Activated CD4-positive, alpha-beta T cell treated with anti-CD3 and anti-CD28 coated beads, Interleukin-2, amount 50 U/mL, for 1 hour (primary cell): ENCODE measurements at regions not wholly inside any gene's neighbourhood (a gene's known extent, or its start where the extent isn't known, plus 50 kb on each side); places are given as distances from the start of the nearest gene placed in this dataset.

ENCODE experiments used
- DNase-seq: peaks from one replicate; pipeline ENCODE4 v3.0.0-alpha.2; 2020

DNA sequence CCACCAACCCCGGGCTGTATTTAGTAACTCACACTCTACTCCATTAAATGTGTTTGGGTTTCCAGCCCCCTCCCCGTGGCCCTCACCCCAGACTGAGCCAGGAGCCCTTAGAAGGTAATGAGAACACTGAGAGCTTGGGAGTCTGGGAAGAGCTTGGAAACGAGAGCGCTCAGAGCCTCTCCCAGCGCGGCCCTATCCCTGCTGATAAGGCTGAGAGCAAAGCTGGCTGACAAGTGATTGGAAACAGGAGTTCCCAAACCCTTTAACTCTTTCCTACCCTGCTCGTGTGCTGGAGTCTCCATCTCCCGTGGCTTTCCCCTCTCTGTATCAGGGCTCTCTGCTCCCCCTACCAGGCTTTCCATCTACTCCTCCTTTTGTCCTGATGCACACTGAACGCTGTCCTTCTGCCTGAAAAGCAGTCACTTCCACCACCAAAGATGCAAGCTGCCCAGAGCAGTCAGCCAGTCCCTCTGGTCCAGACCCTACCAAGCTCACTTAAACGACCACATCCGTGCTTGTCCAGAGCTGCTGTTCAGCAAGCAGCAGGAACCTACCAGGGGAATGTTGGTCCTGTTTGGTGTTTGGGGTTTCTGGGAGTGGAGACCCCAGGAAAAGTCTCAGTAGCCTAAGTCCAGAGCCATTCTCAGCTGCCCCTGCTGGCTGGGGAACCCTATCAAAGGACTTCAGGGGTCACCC lies 100.0 kb upstream of the PKDCC start:
- DNase-seq = no peak

DNA sequence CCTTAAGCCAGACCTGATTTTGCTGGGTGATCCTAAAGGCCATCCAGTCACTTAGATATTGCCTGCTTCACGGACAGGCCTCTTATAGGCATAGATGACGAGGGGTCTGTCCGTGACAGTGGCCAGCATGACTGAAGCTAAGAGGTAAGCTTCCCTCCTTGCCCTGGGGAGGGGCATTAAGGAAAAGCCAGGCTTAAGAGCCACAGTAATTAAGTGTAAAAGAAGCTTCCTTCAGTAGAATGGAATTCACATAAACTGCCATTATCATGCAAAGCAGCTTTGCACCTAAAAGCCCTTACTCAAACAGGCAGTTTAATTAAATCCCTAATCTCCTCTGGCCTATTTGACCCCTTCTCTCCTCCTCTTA lies 99.4 kb upstream of the PKDCC start:
- DNase-seq = no peak

DNA sequence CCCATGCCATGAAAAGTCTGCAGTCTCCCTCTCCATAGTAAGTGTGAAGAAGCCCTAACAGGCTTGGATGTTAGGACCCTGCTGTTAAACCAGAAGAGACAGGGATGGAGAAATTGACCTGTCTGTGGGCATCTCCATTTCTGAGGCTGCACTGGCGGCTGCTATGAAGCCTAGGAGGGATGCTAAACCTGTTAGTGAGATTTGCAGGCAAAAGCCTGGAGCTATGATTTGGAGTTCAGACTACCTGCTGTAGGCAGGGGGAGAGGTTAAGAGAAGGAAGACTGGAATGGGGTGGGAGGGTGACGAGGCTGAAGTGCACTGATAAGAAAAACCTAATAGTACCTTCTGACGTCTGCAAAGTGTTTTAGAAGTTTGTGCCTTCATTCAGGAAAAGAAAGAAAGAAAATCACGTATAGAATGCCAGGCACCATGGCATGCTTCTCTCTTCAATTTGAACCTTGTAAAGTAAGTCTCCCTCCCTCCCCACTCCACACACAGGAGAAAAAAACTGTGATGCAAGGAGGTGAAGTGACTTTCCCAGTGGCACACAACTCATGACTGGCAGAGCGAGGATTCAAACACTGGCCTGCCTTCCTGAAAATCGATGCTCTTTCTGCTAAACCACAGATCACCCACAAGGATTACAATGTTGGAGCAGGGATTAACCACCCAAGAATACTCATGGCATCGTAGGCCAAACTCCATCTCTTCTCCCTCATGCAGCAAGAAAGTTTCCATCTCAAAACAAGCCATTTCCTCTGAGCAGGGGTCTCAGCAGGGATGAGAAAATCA lies 98.5 kb upstream of the PKDCC start:
- no peak for DNase-seq

DNA sequence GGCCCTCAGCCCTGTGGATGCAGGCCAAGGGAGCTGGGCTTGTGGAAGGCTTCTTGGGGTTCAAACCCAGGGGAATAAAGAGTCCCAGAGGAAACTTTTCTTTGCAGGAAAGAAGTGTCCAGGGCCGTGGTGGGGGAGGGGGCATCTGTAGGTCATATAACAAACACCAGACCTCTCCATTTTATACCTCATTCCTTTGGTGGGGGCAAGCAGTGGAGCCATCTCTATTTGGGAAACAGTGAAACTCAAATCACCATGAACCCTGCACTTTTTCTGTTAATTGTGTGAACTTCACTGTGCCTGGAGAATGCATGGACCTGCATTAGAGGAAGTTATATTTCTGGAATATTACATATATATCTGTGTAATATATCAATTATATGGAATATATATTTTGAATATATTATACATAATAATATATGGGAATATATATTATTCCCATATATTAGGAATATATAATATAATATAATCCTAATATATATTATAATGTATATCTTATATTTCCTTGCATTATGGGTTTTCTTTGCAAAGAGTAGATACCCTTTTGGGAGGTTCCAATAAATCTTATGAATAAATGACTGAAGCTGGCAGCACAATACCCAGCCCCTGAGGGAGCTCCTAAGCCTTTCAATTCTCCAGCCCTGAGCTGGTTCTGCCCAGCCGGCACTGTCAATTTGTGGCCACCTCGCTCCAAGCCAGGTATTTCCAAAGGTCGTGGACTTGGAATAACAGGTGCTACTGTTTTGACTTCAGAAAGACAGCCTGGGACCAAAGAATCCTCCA lies 97.7 kb upstream of the PKDCC start:
- no peak for DNase-seq

DNA sequence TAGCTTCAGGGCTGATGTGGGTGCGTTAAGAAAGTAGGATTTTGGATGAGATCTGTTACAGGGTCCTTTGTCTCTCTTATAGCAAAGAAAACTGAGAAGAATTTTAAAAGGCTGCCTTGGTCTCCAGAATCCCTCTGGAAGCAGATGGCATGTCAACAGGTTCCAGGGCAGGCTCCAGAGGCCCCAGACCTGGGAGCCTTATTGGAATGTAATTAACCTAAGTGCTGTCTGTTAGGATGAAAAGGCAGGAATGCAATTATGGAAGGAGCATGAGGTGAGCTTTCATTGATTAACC lies 97.2 kb upstream of the PKDCC start:
- DNase-seq = no peak

DNA sequence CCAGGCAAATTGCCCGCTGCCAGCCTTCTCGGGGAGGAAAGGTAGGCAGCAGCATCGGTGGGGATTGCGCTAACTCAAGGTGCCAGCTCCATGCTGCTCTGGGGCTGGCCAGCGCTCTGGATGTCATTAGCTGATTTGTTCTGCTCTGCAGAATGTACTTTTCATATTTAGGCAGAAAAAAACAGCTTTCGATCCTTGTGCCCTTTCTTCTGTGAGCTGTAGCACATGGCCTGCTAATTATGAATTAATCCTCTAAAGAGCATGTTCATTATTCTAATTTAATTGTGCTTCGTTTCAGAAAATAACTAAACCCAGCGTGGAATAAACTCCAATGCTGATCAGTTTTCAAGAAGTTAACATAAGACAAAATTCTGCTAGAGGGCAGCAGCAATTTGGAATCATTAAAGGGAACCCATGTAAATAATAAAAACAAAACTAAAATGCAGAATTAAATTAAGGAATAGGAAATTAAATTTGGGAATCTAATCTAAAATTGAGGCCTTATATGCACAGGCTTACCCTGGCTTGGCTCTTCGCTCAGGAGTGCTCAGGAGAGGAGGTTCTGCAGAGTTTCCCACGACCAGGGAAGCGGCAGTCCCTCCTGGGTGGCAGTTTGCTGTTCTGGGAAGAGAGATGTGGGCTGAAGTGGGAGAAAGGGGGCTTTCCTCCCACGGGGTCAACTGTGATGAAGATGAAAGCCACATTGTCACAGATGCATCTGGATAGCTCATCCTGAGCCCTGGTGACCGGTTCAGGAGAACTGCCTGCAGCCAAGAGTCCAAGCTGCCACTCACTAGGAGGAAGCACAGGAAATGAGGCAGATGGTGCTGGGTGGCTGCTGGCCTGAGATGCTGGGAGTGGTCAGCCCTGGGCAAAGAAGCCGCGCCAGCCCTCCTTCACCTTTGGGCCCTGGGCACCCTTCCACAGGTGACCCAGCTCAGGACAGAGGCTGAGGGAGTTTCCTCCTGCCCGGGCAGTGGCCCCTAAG lies 93.2 kb upstream of the PKDCC start:
- DNase-seq = no peak

DNA sequence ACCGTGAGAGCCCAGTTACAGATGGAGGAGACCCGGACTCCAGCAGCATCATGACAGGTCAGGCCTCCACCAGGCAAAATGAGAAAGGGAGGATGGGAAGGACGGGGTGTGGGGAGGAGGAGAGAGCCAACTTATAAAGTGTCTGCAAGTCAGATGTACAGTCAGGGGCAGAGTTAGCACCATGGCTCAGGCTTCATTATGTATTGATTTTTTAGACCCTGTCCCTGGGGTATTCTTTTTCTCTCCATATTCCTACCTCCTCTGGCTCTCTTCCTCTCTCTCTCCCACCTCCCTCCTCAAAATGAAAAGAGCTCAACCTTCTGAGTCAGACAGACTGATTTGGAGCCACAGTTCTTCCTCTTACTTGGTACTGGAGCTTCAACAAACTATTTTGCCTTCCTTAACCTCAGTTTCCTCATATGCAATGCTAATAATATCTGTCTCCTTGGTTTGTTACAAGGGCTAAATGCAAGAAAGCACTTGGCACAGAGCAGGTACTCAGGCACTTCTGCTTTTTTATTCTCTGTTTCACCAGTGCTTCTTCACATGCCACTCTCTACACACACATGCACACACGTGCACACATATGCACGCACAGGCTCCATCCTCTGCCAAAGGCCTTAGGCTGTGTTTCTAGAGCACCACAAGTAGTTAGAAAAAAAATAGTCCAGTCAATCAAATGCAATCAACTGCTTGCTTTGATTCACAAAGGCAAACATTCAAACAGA lies 92.3 kb upstream of the PKDCC start:
- no peak for DNase-seq

DNA sequence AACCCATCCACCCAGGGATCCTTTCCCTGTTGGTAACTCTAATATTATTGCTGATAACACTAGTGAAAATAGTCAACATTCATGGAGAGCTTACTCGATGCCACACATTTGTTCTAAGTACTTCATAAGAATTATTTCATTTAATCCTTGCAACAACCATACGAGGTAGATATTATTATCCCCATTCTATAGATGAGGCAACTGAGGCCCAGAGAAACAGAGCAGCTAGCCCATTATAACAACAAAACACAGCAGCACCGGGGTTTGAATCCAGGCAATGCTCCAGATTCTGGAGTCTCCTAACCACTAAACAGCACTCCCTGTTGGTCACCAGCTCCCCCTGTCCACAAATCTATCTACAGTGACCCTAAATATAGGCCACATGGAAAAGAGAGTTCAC lies 90.4 kb upstream of the PKDCC start:
- DNase-seq = no peak

DNA sequence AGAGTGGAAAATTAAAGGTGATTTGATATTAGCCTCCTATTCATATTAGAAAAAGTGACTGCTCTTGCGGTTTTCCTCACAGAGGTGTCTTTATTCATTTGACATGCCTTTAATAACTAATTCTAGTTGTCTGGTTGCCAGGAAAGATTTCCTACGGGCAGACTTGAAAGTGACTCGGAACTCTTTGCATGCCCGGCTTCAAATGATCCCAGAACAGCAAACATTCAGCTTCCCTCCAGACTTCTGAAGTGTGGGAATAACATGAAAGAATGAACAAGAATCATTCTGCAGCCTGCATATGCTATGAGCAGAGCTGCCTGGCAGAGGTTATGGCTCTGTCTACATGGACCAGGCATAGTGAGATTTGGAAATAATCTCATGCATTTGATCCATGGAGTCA lies 89.6 kb upstream of the PKDCC start:
- no peak for DNase-seq

DNA sequence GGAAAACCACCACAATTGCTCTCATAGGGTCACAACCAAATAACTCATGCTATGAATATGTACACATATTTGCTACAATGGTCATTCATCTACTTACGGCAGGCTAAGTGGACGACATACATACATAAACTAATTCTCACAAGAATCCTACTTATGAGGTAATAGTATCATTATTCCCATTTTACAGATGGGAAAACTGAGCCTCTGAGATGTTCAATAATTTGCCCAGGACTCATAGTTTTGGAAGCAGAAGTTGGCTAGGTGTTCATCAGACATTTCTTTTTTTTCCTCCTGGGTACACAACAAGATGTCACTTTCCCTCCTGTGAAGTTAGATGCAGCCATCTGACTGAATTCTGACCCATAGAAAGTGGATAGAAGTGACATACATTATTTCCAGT lies 89.0 kb upstream of the PKDCC start:
- no peak for DNase-seq

DNA sequence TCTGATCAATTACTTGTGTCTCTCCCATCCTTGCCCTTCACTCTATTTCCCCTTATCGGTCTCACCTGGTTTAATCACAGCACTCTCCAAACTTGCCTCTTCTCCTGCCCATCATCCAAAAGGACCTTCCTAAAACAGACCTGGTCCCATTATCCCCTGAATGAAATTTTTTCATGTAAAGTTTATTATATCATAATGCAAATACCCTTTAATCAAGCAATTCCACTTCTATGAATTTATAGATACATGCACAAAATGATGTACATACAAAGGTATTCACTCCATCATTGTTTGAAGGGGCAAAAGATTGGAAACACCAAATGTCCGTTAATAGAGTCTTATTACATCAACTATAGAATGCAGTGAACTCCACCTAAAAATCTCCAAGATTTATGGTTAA lies 88.1 kb upstream of the PKDCC start:
- DNase-seq = no peak

DNA sequence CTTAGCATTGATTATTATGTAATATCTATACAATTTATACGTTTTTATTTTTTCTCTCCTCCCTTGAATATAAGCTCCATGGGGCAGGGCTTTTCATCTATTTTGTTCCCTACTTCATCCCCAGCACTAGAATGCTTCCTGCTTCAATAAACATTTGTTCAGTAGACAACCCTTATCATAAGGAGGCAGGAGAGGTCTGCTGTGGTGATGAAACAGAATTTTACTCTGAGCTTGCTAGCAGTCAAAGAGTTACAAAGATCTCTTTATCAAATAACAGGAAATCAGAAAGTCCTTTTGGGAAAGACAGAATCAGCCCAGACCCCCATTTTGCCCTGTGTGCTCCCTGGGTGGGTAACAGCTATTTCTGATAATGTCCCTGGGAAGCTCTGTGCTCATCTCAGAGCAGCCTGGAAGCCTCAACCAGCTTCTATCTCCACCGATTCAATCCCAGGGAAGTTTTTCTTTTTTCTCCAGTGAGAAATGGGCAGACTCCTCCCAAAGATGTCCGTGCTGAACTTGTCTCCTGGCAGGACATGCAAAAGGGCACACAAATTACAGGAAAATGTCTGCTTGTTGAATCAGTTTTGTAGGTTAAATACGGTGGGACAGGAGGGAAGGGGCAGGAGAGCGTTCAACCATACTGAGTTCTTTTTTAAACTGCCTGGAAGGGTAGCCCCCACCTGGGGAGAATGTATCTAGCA lies 84.7 kb upstream of the PKDCC start:
- no peak for DNase-seq

DNA sequence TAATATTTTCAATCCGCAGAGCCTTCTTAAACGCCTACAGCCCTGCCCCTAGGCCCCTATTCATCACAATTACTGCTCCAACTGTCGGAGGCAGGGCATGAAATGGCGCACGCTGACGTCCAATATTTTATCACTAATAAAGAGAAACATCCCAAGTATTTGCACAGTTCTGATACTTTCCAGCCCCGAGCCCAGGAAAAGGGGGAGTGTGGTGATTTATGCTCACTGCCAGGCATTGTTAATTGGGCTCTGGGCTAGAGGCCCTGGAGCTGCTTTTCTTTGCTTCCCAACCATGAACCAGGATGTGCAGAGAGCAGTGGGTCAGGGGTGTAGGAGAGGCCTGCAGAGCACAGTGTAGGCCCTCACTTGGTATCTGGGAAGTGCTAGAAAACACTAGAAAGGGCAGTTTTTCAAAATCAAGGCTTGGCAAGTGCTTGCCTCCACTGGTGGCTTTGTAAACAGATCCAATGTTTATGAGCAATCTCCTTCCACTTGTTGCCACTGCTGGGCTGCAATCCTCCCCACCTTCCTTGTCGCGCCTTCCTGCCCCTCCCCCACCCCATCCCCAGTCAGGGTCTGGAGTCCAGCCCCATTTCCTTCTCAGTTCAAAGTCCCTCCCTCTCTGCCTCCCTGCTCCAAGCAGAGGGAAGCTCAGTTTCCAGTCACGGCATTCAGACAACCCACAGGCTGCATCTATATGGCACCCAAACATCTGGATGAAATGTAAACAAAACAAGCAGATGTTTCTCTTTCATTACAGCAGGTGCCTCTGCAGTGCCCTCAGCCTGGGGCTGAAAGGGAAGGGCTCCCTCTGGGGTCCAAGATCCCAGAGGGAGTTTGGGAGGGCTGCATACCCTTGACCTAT lies 83.9 kb upstream of the PKDCC start:
- no peak for DNase-seq

DNA sequence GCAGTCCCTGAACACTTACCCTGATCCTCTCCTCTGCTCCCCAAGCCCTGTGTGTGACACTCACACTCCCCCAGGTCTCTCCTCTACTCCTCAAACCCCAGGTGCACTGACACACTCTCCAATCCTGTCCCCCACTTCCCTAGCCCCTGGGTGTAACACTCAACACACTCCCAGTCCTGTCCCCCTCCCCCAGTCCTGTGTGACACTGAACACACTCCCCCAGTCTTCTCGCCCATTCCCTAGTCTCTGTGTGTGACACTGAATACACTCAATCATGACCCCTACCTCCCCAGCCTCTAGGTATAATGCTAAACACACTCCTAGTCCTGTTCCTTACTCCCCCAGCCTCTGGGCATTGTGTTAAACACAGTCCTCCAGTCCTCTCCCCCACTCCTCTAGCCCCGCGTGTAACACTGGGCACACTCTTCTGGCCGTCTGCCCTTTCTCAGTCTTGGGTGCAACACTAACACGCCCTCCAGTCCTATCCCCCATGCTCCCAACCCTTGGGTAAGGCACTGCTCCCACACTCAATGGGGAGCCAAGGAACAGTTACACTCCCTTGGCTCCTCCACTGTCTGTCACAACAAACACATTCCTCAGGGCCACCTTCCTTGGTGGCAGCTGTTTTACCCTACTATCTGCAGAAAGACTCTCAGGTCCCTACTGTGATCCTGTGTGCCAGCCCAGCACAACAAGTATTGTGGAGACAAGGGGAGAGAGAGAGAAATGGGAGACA lies 82.5 kb upstream of the PKDCC start:
- no peak for DNase-seq

DNA sequence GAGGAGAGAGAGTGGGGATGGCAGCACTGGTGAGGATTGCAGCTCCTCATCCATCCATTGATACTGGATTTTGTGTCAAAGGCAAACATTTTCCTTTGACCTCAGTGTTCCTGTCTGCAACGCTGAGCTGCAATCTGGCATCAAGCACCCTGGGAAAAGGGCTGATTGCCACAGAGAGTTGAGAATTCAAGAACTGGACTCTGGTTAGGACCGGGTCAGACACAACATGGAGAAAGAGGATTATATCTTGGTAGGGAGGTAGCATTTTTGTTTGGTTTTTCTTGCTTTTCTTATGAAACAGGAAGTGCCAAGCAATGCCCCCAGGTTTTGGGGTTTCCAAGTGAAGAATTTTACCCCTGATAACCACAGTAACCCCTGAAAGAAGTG lies 81.9 kb upstream of the PKDCC start:
- no peak for DNase-seq

DNA sequence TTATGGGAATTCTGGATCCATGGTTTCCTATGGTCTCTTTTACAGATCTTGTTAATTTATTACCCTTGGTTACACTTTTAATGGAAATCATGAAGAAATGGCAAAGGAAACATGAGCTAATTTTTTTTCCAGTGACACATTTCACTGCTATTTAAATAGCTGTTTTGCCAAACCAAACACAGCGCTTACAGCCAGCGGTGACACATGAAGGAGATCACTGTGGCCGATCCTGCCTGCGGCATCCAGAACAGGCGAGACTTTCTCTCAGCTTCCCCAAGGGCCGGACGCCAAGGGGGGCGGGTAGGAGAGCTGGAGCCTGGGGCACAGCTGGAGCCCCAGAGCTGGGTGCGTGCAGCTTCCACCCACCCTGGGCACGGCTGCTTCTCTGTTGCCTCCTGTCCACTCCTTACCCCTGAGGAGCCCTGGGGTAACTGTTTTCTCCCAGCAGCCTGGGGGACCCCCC lies 81.4 kb upstream of the PKDCC start:
- no peak for DNase-seq

DNA sequence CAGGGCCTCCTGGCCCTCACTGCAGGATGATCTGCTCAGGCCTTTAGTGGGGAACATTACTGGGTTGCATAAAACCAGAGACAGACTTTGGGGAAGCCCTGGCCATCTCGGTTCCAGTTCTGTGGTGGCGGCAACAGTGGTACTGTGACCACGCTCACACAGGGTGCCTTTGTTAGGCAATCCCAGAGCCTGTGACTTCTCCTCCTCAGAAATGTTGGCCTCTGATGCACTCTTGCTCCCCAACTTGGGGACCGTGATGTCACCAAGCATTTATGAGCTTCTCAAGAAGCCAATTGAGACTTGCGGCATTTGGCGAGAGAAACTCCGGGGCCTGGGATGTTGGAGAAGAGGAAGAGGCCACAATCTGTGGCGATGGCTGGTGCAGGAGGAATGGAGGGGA lies 80.9 kb upstream of the PKDCC start:
- DNase-seq = no peak

DNA sequence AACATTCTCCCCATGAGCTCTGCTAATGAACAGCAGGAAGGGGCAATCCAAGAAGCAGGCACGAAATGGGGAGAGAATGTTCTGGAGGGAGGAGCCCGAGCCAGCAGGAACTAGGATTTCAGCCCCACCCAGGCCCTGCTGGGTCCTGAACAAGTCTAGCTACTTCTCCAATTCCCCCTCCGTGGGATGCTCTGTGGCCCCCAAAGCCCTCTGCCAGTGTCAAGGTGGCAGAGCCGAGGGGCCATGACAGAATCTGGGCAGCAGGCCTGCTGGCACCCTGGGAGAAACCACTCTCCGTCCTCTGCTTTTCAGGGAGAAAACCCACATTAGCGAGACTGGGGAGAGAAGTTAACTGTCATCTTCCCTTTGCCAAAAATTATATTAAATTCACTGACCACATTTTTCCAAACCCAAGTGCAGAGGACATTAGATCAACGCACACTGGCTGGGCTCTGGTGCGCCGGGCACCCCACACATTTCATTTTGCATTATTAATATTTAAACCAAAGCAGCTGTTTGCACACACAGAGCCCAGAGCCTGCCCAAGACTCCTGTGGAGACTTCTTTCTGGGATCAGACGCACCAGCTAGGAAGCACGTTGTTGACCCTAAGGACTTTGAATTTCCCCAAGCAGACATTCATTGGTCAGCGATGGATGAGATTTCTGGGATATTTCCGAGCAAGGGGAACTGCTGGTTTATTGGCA lies 80.2 kb upstream of the PKDCC start:
- no peak for DNase-seq

DNA sequence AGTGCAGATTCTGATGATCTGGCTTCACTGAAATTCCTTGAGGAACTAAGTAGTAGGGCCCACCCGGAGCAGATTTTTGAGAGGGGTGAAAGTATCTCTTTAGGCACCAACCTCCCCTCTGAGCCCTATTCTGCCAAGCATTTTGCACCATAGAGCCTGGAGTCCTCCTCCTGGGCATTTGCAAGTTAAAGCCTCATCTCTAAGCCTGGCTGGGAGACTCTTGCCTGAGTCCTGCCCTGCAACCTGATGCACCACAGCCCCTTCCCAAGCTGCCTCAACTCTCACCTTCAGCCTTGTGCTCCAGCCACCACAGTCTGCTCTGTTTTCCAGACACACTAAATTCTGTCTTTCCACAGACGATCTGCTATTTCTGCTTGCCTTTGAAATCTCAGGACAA lies 79.6 kb upstream of the PKDCC start:
- no peak for DNase-seq
